BE2C (cell line): ENCODE measurements at regions not wholly inside any gene's neighbourhood (a gene's known extent, or its start where the extent isn't known, plus 50 kb on each side); places are given as distances from the start of the nearest gene placed in this dataset.
"Not testable (repeated sequence)": the region's sequence is repeated elsewhere in the genome, so short reads cannot be mapped to it uniquely, and the experiment has no call there.

Source experiments
- DNase-seq: peaks from one replicate; pipeline ENCODE4 v3.0.0-alpha.2; 2020
- H3K27me3 ChIP-seq: fragments of 250-450 bp; sonication (Bioruptor Pico); 2 replicates; pipeline ENCODE4 v1.5.1; 2020; ENCODE audit warnings: mild to moderate bottlenecking
- H3K36me3 ChIP-seq: fragments of 250-450 bp; sonication (Bioruptor Pico); 2 replicates; pipeline ENCODE4 v1.5.1; 2020; ENCODE audit warnings: mild to moderate bottlenecking
- H3K4me1 ChIP-seq: fragments of 250-450 bp; sonication (Bioruptor Pico); 2 replicates; pipeline ENCODE4 v1.5.1; 2020
- H3K4me3 ChIP-seq: 2 replicates; pipeline ENCODE4 v1.5.1; 2011; ENCODE audit warnings: low read depth, low read length
- H3K9me3 ChIP-seq: fragments of 250-450 bp; sonication (Bioruptor Pico); 2 replicates; pipeline ENCODE4 v1.5.1; 2020
- CTCF ChIP-seq: IDR thresholded peaks from 2 replicates; pipeline ENCODE4 v1.5.1; 2012; ENCODE audit warnings: mild to moderate bottlenecking, low read depth, low read length

- no peak for DNase-seq
- H3K4me3 ChIP-seq, result no peak overlapping the region
Observed at GRCh38 chr11:93041682-93042081, 72.2 kb downstream of the MTNR1B start.

GRCh38 chr11:93043186-93043585, 73.7 kb downstream of the MTNR1B start:
- H3K27me3 ChIP-seq, H3K9me3 ChIP-seq: not testable (repeated sequence)

More at GRCh38 chr11:93041682-93042081, 72.2 kb downstream of the MTNR1B start:
- Histone ChIP-seq H3K4me1 (no peaks in the 10 kb centered on the region), H3K9me3 (no peaks in the 10 kb centered on the region; the same call in 1 of the 2 replicates), H3K36me3 (no peaks in the 10 kb centered on the region), H3K27me3 (no peaks in the 10 kb centered on the region)
- no peak for TF ChIP-seq CTCF

GRCh38 chr11:93049740-93050139, 80.3 kb downstream of the MTNR1B start:
- no peak for TF ChIP-seq CTCF
- Histone ChIP-seq H3K27me3 (no peaks in the 10 kb centered on the region), H3K4me3 (no peak overlapping the region), H3K36me3 (no peaks in the 10 kb centered on the region), H3K4me1 (no peaks in the 10 kb centered on the region), H3K9me3 (no peaks in the 10 kb centered on the region)
- no peak for DNase-seq

More at GRCh38 chr11:93043186-93043585, 73.7 kb downstream of the MTNR1B start:
- not testable (repeated sequence) for H3K4me3 ChIP-seq, H3K4me1 ChIP-seq, DNase-seq, H3K36me3 ChIP-seq

GRCh38 chr11:93051186-93051585, 81.7 kb downstream of the MTNR1B start:
- no peaks in the 10 kb centered on the region for H3K4me1 ChIP-seq
- H3K36me3 ChIP-seq, result no peaks in the 10 kb centered on the region
- no peaks in the 10 kb centered on the region for H3K9me3 ChIP-seq
- H3K27me3 ChIP-seq, result no peaks in the 10 kb centered on the region
- H3K4me3 ChIP-seq, result no peak overlapping the region
- no peak for TF ChIP-seq CTCF
- no peak for DNase-seq

GRCh38 chr11:93053864-93054263, 84.4 kb downstream of the MTNR1B start:
- TF ChIP-seq CTCF, result no peak
- Histone ChIP-seq H3K36me3 (no peaks in the 10 kb centered on the region), H3K4me3 (no peak overlapping the region), H3K9me3 (no peaks in the 10 kb centered on the region), H3K4me1 (peaks cover 3% of the 10 kb centered on the region), H3K27me3 (no peaks in the 10 kb centered on the region)
- DNase-seq, result no peak

- DNase-seq, result no peak
- H3K27me3 ChIP-seq, result no peaks in the 10 kb centered on the region
- H3K4me3 ChIP-seq, result no peak overlapping the region
- no peak for TF ChIP-seq CTCF
- peaks cover 7% of the 10 kb centered on the region for H3K4me1 ChIP-seq
- no peaks in the 10 kb centered on the region for H3K9me3 ChIP-seq
- H3K36me3 ChIP-seq, result no peaks in the 10 kb centered on the region
Observed at GRCh38 chr11:93054279-93054678, 84.8 kb downstream of the MTNR1B start.

- H3K4me1 ChIP-seq, result peaks cover 13% of the 10 kb centered on the region
- H3K36me3 ChIP-seq, result no peaks in the 10 kb centered on the region
- no peaks in the 10 kb centered on the region for H3K27me3 ChIP-seq
- no peak for DNase-seq
- no peaks in the 10 kb centered on the region for H3K9me3 ChIP-seq
- TF ChIP-seq CTCF, result no peak
- no peak overlapping the region for H3K4me3 ChIP-seq
Observed at GRCh38 chr11:93054881-93055280, 85.4 kb downstream of the MTNR1B start.
